GM19239 (cell line): ENCODE measurements at regions not wholly inside any gene's neighbourhood (a gene's known extent, or its start where the extent isn't known, plus 50 kb on each side); places are given as distances from the start of the nearest gene placed in this dataset.

Experiments
- DNase-seq: peaks from one replicate; pipeline ENCODE4 v3.0.0; 2011; ENCODE audit warnings: low spot score; ENCODE audit not compliant: insufficient read length
- FAIRE-seq: peaks from 2 replicates; lab custom pipeline; 2011; peaks lifted over from hg19 to GRCh38; lab: Jason Lieb, UNC

- DNase-seq, result no peak
- FAIRE-seq, result no peak
Observed at GRCh38 chr2:66057844-66058243, 377.1 kb upstream of the MEIS1 start.

- FAIRE-seq (no peak), DNase-seq (no peak)
Observed at GRCh38 chr2:66050392-66050791, 384.5 kb upstream of the MEIS1 start.

GRCh38 chr2:66048667-66049066 lies 386.3 kb upstream of the MEIS1 start:
- no peak for FAIRE-seq
- DNase-seq, result no peak

GRCh38 chr2:66041902-66042657 lies 392.8 kb upstream of the MEIS1 start:
- no peak for DNase-seq
- no peak for FAIRE-seq

- FAIRE-seq, result no peak
- DNase-seq, result no peak
Observed at GRCh38 chr2:66036948-66037347, 398.0 kb upstream of the MEIS1 start.

GRCh38 chr2:66034467-66034866 lies 400.5 kb upstream of the MEIS1 start:
- no peak for DNase-seq
- FAIRE-seq, result no peak

- DNase-seq (no peak), FAIRE-seq (no peak)
Observed at GRCh38 chr2:66032226-66032775, 402.6 kb upstream of the MEIS1 start.

- DNase-seq (no peak), FAIRE-seq (no peak)
Observed at GRCh38 chr2:66031236-66031635, 403.7 kb upstream of the MEIS1 start.

- no peak for FAIRE-seq
- DNase-seq, result no peak
Observed at GRCh38 chr2:66030553-66030952, 404.4 kb upstream of the MEIS1 start.

- FAIRE-seq, result no peak
- no peak for DNase-seq
Observed at GRCh38 chr2:66024391-66024790, 410.5 kb upstream of the MEIS1 start.

- no peak for FAIRE-seq
Observed at GRCh38 chr2:66021296-66021695, 413.6 kb upstream of the MEIS1 start.

GRCh38 chr2:66017763-66018162 lies 417.2 kb upstream of the MEIS1 start:
- DNase-seq (no peak), FAIRE-seq (no peak)

More at GRCh38 chr2:66021296-66021695, 413.6 kb upstream of the MEIS1 start:
- DNase-seq, result no peak

- FAIRE-seq (no peak), DNase-seq (no peak)
Observed at GRCh38 chr2:66014450-66014849, 420.5 kb upstream of the MEIS1 start.

- no peak for DNase-seq
- no peak for FAIRE-seq
Observed at GRCh38 chr2:66013456-66013855, 421.5 kb upstream of the MEIS1 start.

GRCh38 chr2:66003931-66004330 lies 431.0 kb upstream of the MEIS1 start:
- no peak for FAIRE-seq
- DNase-seq, result no peak

GRCh38 chr2:66001538-66001937 lies 433.4 kb upstream of the MEIS1 start:
- FAIRE-seq, result no peak

GRCh38 chr2:66000901-66001300 lies 434.0 kb upstream of the MEIS1 start:
- no peak for FAIRE-seq

More at GRCh38 chr2:66001538-66001937, 433.4 kb upstream of the MEIS1 start:
- no peak for DNase-seq

GRCh38 chr2:65999796-66000195 lies 435.1 kb upstream of the MEIS1 start:
- DNase-seq, result no peak
- FAIRE-seq, result no peak

More at GRCh38 chr2:66000901-66001300, 434.0 kb upstream of the MEIS1 start:
- DNase-seq, result no peak

GRCh38 chr2:65999103-65999502 lies 435.8 kb upstream of the MEIS1 start:
- DNase-seq, result no peak
- no peak for FAIRE-seq

GRCh38 chr2:65997961-65998360 lies 437.0 kb upstream of the MEIS1 start:
- DNase-seq (no peak), FAIRE-seq (no peak)

- FAIRE-seq (no peak), DNase-seq (no peak)
Observed at GRCh38 chr2:65992198-65992554, 442.7 kb upstream of the MEIS1 start.
